ENCODE measurements at regions not wholly inside any gene's neighbourhood (a gene's known extent, or its start where the extent isn't known, plus 50 kb on each side); places are given as distances from the start of the nearest gene placed in this dataset.

DNA sequence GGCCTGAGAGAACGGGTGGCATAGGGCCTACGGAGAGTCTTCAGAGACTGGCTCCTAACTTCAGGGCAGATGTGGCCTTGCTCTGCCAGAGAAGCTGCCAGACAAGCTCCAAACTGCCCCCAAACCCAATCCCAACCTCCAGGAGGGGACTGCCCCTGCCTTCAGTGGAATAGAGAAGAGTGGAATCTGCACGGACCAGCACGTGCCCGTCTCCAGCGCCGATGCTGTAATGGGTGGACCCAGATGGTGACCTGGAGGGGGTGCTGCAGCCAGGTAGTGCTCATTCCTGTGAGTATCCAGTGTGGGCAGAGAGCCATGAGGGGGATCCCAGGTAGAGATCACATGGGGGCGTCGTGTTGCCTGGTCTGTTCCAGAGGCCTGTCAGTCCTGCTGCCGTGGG is 73.2 kb upstream of the NKX1-1 start:
- DNase-seq, result no peak

DNA sequence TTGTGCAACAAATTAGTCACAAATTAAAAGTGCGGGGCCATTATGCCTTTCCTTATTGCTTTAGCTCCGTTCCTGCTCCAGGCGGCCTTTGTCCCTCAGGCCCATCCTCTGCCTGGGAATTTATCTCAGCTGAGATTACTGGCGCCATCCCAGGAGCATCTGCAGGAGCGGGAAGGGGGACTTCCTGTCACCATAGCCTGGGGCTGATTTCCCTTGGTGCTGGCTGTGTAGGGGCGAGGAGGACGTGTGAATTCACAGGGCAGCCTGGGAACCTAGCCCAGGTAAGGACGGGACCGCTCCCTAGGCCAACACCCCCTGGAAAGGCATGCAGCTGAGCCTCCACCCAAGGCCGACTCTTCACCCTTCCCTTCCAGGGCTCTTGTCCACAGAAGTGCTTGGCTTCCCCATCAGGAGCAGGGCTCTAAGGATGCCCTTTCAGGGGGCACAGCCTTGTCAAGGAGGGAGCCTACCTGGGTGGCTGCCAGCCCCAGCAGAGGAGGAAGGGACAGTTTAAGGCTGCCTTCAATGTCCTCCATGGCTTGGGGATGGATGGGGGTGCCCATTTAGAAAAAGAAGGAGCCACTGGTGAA is 72.6 kb upstream of the NKX1-1 start:
- no peak for DNase-seq

DNA sequence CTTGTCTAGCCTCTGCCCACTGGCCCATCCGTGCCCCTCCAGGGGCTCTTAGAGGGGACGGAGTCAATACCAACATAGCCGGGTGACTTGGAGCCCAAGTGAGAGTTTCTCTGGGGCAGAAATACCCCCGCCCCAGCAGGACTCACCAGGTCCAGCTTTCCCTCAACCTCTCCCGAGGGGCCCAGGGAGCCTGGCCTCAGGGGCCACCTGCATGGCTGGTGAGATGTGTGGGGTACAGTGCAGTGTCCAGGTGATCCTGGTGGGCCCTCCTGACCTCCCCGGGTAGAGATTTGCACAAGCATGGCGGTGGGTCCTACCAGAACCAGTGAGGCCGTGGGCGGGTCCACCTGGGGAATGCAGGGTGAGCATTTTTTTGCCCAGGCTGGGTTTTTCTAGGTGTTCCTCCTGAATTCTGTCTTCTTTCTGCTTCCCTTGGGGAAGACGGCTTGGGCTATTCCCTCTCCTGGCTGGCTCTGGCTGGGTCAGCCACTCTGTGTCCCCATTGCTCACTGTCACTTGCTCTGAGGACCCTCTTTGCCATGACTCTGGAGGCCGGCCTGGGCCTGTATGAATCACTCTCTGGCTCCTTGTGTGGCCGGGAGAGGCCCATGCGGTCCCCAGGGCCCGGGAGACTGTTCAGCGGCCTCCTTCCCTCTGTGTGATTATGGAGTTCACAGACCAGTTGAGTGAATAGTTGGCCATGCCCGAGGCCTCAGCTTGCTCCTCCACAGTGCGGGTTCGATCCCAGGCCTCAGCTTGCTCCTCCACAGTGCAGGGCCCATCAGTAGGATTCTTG is 71.0 kb upstream of the NKX1-1 start:
- no peak for DNase-seq

DNA sequence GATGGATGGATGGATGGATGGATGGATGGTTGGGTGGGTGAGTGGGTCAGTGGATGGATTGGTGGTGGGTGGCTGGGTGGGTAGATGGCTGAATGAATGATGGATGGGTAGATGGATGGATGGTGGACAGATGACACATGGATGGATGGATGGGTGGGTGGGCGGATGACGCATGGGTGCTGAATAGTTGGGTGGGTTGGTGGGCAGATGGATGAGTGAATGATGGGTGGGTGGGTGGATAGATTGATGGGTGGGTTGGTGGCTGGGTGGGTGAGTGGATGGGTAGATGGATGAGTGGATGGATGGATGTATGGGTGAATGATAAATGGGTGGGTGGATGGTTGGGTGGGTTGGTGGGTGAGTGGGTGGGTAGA is 69.9 kb upstream of the NKX1-1 start:
- no peak for DNase-seq

DNA sequence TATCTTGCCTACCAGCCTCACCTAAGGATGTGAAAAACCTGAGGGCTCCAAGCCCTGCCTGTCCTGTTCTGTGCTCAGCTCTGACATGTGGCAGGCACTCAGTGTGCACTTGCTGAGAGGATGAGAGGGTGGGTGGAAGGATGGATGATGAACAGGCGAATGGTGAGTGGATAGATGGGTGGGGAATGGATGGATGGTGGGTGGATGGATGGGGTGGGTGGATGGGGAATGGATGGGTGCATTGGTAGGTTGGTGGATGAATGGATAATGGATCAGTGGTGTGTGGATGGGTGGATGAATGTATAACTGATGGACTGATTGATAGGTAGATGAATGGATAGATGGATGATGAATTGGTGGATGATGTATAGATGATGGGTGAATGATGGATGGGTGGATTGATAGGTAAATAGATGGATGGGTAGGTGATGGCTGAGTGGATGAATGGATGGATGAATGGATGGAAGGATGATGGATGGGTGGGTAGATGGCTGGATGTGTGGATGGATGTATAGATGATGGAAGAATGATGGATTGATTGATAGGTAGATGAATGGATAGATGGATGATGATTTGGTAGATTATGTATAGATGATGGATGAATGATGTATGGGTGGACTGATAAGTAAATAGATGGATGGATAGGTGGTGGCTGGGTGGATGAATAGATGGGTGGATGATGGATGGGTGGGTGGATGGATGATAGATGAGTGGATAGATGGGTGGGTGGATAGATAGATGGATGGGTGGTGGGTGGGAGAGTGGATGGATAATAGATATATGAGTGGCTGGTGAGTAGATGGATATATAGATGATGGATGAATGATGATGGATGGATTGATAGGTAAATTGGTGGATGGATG is 69.3 kb upstream of the NKX1-1 start:
- no peak for DNase-seq

DNA sequence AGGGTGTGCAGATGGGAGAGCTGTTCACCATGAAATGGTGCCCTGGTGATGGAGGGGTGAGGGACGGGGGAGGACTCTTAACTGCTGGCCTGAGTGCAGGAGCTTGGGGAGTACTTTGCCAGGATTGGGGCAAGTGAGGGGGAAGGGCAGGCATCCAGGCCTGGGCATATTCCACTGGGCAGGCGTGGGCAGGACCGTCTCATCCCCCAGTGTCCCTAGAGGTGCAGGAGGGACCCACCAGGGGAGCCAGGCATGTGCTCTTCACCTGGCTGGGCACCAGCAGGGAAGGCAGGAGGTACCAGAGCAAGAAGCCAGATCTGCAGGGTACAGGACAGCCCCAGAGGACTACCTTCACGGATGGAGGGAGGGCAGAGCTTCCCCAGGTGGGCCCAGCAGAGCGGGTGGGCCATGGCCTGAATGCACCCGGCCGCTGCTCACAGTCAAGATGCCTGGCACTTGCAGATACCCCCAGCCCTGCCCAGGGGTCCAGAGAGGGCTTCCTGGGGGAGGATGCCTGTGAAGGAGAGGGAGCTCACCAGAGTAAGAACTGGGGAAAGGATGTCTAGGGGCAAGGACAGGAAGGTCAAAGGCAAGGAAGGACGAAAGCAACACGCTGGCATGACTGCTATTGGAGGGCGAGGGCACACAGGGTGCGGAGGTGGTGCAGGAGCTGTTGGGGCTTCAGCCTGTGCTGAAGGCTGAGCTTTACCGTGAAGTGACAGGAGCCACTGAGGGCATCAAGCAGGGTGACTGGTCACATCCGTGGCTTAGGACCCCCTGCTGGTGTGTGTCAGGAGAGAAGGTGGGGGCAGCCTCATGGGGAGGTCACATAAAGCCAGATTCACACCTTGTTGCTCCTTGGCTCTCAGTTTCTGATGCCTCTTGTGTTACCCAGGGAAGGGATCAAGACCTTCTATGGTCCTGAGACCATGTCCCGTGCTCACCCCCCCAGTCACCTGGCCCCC is 68.2 kb upstream of the NKX1-1 start:
- no peak for DNase-seq

DNA sequence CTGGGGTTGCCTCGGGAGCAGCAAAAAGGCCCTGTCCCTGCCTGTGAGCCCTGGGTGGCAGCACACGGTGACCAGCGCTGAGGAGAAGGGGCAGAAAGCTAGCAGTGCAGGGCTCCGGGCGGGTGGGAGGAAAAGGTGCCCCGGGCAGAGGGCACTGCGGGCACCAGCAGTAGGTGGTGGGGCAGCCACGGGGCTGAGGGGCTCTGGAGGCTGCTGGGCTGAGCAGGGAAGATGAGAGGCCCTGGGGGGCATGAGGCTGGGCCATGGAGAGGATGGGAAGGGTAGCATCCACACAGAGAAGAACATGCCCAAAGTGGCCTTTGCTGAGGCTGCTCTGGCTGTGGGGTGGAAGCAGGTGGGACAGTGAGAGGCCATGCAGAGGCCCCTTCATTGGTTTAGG is 67.5 kb upstream of the NKX1-1 start:
- no peak for DNase-seq

DNA sequence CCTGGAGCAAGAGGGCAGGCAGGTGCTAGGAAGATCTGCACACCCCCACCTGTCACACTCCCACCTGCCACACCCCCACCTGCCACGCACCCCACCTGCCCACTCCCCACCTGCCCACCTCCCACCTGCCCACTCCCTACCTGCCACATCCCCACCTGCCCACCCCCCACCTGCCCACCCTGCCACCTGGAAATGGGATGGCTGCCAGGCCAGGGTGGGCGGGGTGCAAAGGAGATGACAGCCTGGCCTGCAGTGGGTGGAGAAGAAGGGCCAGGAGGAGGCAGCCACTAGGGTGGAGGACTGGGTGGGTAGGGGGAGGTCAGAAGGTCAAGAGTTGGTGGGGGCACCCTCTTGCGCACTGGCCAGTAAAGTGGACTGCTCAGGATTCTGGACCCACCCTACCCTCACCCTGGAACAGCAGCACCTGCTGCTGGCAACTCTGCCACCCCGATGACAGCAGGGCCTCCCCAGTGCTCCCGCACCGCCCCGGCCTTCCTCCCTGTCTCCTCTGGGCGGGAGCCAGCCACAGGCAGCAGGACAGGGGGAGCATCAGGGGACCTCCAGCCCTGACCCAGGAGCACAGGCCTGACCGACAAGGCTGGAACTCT is 66.8 kb upstream of the NKX1-1 start:
- DNase-seq, result no peak

DNA sequence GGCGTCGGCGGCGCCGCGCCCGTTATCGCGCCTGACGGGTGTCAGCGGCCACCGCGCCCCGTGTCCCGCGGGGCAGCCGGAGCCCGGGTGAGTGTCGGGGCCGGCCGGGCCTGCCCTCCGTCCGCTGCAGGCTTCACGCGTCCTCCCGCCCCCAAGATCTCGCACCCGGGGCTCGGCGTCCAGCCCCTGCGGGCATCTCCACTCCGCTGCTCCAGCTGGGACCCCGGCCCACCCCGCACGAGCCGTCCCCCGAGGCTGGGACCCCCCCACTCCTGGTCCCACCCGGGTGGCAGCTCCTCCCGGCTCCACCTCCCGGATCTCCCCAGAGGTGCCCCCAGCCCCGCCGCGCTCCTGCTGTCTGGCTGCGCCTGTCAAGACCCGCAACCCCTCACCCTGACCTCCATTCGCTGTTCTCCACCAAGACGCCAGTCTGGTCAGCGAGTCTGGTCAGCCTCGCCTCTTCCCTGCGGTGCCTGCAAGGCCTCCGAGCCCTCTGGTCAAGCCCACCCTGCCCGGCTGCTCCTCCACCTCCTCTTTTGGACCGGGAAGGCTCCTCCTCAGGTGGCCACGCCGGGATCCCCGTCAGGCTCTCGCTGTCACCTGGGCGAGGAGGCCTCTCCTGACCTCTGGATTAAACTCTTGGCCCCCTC is 66.0 kb upstream of the NKX1-1 start:
- no peak for DNase-seq

DNA sequence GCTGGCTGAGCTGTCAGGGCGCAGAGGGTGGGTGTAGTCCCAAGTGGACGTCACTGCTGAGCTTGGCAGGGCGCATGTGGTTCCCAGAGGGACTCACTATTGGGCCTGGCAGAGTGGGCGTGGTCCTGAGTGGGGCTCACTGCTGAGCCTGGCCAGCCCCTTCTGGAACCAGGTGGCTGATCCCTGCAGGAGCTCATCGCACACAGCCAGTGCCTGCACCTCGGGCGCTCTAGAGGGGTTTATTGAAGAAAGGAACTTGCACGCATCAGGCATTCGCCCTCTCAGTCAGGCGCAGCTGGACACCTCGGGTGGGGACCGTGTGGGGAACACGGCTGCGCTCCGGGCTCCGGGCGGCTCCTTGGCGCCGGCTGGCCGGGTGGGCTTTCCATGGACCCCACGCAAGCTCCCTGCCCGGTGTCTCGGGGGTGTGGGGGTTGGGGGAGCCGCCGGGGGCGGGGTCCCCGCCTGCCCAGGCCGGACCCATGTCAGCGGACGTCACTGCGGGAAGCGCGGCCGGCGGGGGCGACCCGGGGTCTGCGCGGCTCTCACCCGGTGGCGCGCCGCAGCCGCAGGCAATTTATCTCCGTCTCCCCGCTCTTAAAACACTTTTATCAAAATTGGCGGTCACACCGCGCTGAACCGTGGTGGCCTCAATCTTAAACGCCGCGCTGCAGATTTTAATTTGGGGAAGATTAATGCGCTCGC is 65.4 kb upstream of the NKX1-1 start:
- DNase-seq, result no peak

DNA sequence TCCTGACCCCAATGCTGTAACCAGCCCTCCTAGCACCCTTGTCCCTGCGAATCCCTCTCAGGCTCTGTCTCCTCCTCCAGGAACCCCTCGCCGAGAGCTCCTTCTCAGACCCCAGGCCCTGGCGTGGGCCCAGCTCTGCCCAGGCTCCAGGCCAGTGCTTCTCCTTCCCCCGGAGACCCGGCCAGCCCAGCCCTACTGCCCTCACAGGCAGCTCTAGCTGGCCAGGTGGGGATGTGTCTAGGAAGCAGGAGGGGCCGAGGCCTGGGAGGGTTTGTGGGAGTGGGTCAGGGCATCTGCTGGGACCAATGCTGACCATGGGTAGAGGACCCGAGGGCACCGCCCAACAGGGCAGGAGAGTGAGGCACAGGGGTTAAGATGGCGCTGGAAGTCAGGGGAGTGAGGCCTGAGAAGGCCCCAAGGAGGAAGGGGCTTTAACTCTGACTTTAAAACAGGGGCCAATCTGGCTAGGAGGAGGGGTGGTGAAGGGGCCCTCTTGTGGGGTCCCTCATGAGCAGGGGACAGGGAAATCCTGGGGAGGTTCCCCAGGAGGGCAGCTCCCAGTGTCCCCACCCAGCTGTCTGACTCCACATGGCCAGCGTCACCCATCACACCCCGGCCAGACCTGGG is 64.7 kb upstream of the NKX1-1 start:
- DNase-seq, result no peak

DNA sequence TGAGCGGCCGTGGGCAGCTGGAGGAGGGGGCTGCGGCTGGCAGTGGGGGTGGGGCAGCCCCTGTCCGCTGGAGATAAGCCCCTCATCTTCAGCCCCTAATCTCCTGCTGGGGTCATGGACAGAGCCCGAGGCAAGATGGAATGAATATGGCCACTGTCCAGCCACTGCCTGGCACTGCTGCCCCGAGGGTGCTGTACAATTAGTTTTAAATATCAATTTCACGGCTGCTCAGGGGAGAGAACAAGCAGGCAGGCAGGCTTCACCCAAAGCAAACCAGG is 64.1 kb upstream of the NKX1-1 start:
- no peak for DNase-seq

DNA sequence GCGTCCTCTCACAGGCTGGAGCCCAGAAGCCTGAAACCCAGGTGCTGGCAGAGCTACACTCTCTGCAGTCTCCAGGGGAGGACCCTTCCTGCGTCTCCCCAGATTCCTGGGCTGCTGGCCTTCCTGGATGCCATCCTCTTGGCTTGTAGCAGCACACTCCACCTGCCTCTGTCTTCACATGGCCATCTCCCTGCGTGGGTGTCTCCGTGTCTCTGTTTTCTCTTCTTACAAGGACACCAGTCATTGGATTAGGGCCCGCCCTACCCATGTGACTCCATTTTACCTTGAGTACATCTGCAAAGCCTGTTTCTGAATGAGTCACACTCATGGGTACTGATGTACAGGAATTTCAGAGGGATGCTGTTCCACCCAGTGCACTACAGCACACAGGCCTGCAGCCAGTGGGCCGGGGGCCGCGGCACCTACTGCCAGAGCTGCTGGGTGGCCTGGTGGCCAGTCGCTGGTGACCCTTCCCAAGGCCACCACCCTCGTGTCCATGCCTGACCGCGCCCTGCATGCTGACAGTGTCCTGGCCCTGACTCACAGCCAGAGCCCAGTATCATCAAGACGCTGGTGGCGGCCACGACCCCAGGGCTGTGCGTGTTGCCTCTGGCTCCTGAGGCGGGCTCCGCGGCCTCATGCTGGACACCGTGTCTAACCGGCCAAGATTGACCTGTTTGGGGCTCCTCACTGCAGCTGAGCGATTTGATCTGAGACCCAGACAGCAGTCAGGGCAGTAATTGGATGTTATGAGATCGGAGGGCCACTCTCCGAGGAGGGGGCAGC is 63.6 kb upstream of the NKX1-1 start:
- DNase-seq, result no peak

DNA sequence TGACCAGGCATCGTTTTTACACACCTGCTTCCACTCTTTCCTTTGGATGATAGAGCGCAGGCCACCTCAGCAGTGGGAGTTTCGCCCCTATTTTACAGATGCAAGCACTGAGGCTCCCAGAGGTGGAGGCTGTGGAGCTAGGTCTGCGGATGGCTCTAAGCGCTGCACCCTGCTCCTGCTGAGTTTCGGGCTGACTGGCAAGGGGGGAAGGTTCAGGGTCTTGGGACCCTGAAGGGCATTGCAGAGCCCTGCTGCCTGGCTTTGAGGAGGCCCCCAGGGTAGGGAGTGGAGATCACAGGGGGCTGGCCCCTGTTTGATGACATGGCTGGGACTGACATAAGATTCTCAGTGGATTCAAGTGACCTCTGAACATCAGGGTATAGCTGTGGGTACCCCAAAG is 62.8 kb upstream of the NKX1-1 start:
- DNase-seq, result no peak

DNA sequence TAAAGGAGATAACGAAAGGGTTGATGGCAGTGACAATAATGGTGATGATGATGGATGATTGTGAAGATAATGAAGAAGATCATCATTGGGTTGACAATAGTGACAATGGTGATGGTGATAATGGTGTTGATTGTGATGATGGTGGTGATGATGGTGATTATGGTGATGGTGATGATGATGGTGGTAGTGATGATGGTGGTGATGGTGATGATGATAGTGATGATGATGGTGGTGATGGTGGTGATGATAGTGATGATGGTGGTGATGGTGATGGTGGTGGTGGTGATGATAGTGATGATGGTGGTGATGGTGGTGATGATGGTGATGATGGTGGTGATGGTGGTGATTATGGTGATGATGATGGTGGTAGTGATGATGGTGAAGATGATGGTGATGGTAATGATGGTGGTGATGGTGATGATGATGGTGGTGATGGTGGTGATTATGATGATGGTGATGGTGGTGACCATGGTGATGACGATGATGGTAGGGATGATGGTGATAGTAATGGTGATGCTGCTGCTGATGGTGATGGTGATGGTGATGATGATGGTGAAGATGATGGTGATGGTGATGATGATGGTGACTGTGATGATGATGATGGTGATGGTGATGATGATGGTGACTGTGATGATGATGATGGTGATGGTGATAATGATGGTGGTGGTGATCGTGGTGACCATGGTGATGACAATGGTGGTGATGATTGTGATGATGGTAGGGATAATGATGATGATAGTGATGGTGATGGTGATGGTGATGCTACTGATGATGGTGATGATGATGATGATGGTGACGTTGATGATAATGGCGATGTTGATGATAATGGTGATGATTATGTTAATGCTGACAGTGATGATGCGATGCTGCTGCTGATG is 61.6 kb upstream of the NKX1-1 start:
- DNase-seq, result no peak

DNA sequence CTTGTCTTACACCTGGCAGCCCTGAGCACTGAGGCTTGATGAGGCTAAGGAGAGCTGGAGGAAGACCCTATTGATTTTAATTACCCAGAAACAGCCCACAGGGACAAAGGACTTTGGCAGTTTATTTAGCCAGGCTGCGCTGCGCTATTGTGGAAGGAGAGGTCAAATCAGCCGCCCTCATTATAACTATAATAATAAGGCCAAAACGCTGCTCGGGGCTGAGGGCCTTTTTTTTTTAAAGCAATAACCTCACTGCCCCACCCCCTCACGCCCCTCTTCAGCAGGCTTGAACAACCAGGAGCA is 60.6 kb upstream of the NKX1-1 start:
- DNase-seq, result no peak

DNA sequence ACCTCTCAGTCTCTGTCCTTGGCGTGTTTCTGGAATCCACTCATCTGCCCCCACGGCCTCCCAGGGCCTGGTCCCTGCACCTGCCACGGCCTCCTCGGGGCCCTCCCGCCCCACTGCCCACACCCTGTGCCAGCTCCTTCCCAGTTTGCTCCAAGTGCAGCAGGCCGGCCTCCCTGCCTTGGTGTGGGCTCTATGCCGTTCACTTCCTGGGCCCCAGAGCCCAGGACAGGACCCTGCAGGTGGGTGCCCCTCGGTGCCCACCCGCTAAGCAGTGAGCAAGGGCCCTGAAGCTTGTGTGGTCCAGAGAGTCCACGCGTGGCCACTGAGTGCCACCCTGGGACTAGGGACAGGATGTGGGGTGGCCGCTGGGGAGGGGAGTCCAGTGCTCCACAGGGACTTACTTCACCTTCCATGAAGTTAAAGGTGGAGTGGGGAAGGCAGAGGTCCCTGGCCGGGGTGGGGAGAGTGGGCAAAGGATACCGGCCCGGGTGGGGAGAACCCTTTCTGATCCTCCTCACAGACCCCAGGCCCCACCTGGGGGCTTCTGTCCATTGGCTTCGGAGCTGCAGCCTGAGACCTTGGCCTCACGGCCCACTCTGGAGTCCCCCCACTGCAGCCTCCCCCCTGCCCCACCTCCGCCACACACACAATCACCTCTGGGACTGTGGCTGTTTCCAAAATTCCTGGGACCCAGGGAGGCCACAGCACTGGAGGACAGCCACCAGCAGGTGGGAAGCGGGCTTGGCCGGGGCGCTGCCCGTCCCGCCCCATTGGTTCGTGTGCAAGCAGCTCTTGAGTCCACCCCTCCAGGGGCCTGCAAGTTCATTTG is 60.0 kb upstream of the NKX1-1 start:
- no peak for DNase-seq
